ENCODE measurements at regions not wholly inside any gene's neighbourhood (a gene's known extent, or its start where the extent isn't known, plus 50 kb on each side); places are given as distances from the start of the nearest gene placed in this dataset.

- Histone ChIP-seq H3K4me1 (ENCODE audit: insufficient read depth, low read length, poor library complexity, severe bottlenecking) (peaks cover 27% of the 10 kb centered on the region), H3K4me3 (ENCODE audit: low read depth, low read length, poor library complexity, severe bottlenecking) (no peak overlapping the region), H3K36me3 (ENCODE audit: insufficient read depth, low read length, poor library complexity, severe bottlenecking) (no peaks in the 10 kb centered on the region), H3K9me3 (ENCODE audit: low read depth, low read length, poor library complexity, severe bottlenecking) (no peaks in the 10 kb centered on the region), H3K27me3 (replicated peaks; ENCODE audit: insufficient read depth, low read depth, low read length, poor library complexity) (no peaks in the 10 kb centered on the region), H3K27ac (ENCODE audit: low read depth, low read length, poor library complexity, severe bottlenecking) (no peak overlapping the region)
- intact Hi-C loops (cut with micrococcal nuclease; ENCODE audit: unreplicated experiment) = no loop called here
- no TSS peak for BruUV-seq (replicated peaks)
- no peak for DNase-seq (ENCODE audit: low spot score)
- POLR2A ChIA-PET (ENCODE audit: low non-redundant PET) = no interaction called here
- CTCF ChIA-PET = no interaction called here
- TF ChIP-seq EZH2 (IDR thresholded peaks at IDR 0.05; ENCODE audit: borderline replicate concordance, low read depth, low read length, poor library complexity, severe bottlenecking) (no peak), CTCF (conservative IDR thresholded peaks at IDR 0.05; ENCODE audit: low read depth, low read length) (no peak)
Observed at GRCh38 chr9:12874395-12874794, 99.6 kb downstream of the LURAP1L start.

GRCh38 chr9:12875191-12875590 is 100.4 kb downstream of the LURAP1L start:
- Histone ChIP-seq H3K4me3 (ENCODE audit: low read depth, low read length, poor library complexity, severe bottlenecking) (no peak overlapping the region), H3K27ac (ENCODE audit: low read depth, low read length, poor library complexity, severe bottlenecking) (no peak overlapping the region), H3K36me3 (ENCODE audit: insufficient read depth, low read length, poor library complexity, severe bottlenecking) (no peaks in the 10 kb centered on the region), H3K4me1 (ENCODE audit: insufficient read depth, low read length, poor library complexity, severe bottlenecking) (peaks cover 35% of the 10 kb centered on the region), H3K9me3 (ENCODE audit: low read depth, low read length, poor library complexity, severe bottlenecking) (no peaks in the 10 kb centered on the region), H3K27me3 (replicated peaks; ENCODE audit: insufficient read depth, low read depth, low read length, poor library complexity) (no peaks in the 10 kb centered on the region)
- intact Hi-C loops (cut with micrococcal nuclease; ENCODE audit: unreplicated experiment) = no loop called here
- TF ChIP-seq CTCF (conservative IDR thresholded peaks at IDR 0.05; ENCODE audit: low read depth, low read length) (no peak), EZH2 (IDR thresholded peaks at IDR 0.05; ENCODE audit: borderline replicate concordance, low read depth, low read length, poor library complexity, severe bottlenecking) (no peak)
- BruUV-seq (replicated peaks) = no TSS peak
- DNase-seq (ENCODE audit: low spot score) = peak; percentile 23
- CTCF ChIA-PET = no interaction called here
- POLR2A ChIA-PET (ENCODE audit: low non-redundant PET) = no interaction called here

- Histone ChIP-seq H3K27ac (ENCODE audit: low read depth, low read length, poor library complexity, severe bottlenecking) (peak overlapping the region; percentile 18), H3K27me3 (replicated peaks; ENCODE audit: insufficient read depth, low read depth, low read length, poor library complexity) (no peaks in the 10 kb centered on the region), H3K4me3 (ENCODE audit: low read depth, low read length, poor library complexity, severe bottlenecking) (no peak overlapping the region), H3K4me1 (ENCODE audit: insufficient read depth, low read length, poor library complexity, severe bottlenecking) (peaks cover 46% of the 10 kb centered on the region), H3K9me3 (ENCODE audit: low read depth, low read length, poor library complexity, severe bottlenecking) (no peaks in the 10 kb centered on the region), H3K36me3 (ENCODE audit: insufficient read depth, low read length, poor library complexity, severe bottlenecking) (no peaks in the 10 kb centered on the region)
- DNase-seq (ENCODE audit: low spot score) = peak; percentile 58
- ChIA-PET CTCF (no interaction called here), POLR2A (ENCODE audit: low non-redundant PET) (no interaction called here)
- TF ChIP-seq CTCF (conservative IDR thresholded peaks at IDR 0.05; ENCODE audit: low read depth, low read length) = no peak
- no peak for TF ChIP-seq EZH2 (IDR thresholded peaks at IDR 0.05; ENCODE audit: borderline replicate concordance, low read depth, low read length, poor library complexity, severe bottlenecking)
- BruUV-seq (replicated peaks) = no TSS peak
- intact Hi-C loops (cut with micrococcal nuclease; ENCODE audit: unreplicated experiment) = no loop called here
Observed at GRCh38 chr9:12876872-12877271, 102.1 kb downstream of the LURAP1L start.

All from A673 (cell line).